ENCODE measurements at regions not wholly inside any gene's neighbourhood (a gene's known extent, or its start where the extent isn't known, plus 50 kb on each side); places are given as distances from the start of the nearest gene placed in this dataset.

- TF ChIP-seq NR2C1 (IDR thresholded peaks at IDR 0.05) = no peak
- peak; percentile 41; the same call in 1 of the 2 replicates for TF ChIP-seq NR2C1 (tag; IDR thresholded peaks at IDR 0.05)
- TF ChIP-seq, protein P1, sequence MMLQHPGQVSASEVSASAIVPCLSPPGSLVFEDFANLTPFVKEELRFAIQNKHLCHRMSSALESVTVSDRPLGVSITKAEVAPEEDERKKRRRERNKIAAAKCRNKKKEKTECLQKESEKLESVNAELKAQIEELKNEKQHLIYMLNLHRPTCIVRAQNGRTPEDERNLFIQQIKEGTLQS (IDR thresholded peaks at IDR 0.05) = peak; percentile 96
- TF ChIP-seq, protein P1 (CRISPR knock-in tag; conservative IDR thresholded peaks at IDR 0.05) = no peak
- no peak for TF ChIP-seq ETS2 (tag; IDR thresholded peaks at IDR 0.05; ENCODE audit: borderline replicate concordance, poor library complexity, severe bottlenecking)
- peak; percentile 31; the same call in 1 of the 2 replicates for TF ChIP-seq EP300 (IDR thresholded peaks at IDR 0.05; ENCODE audit: low read length)
- TF ChIP-seq TEAD4 (IDR thresholded peaks at IDR 0.05; ENCODE audit: low read length) = no peak
- no peak for TF ChIP-seq TEAD4 (CRISPR knock-in tag; IDR thresholded peaks at IDR 0.05; ENCODE audit: borderline replicate concordance)
- TF ChIP-seq ZNF589 (CRISPR knock-in tag; IDR thresholded peaks at IDR 0.05; ENCODE audit: low read depth) = peak; percentile 46; the same call in 1 of the 2 replicates
- TF ChIP-seq, protein P2, sequence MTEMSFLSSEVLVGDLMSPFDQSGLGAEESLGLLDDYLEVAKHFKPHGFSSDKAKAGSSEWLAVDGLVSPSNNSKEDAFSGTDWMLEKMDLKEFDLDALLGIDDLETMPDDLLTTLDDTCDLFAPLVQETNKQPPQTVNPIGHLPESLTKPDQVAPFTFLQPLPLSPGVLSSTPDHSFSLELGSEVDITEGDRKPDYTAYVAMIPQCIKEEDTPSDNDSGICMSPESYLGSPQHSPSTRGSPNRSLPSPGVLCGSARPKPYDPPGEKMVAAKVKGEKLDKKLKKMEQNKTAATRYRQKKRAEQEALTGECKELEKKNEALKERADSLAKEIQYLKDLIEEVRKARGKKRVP (CRISPR knock-in tag; IDR thresholded peaks at IDR 0.05) = peak; percentile 79
- TF ChIP-seq RFX7 (CRISPR knock-in tag; IDR thresholded peaks at IDR 0.05) = no peak
- TF ChIP-seq CEBPG (CRISPR knock-in tag; IDR thresholded peaks at IDR 0.05) = peak; percentile 81
- TF ChIP-seq CEBPG (tag; conservative IDR thresholded peaks at IDR 0.05 in 1 of 2, IDR thresholded peaks at IDR 0.05 in 1 of 2) = peak; percentile 91 to 94
- peak; percentile 48; the same call in 1 of the 2 replicates for TF ChIP-seq CEBPB (tag; IDR thresholded peaks at IDR 0.05)
- no peak for TF ChIP-seq CHCHD3 (CRISPR knock-in tag; IDR thresholded peaks at IDR 0.05)
- no peak for TF ChIP-seq HDAC6 (IDR thresholded peaks at IDR 0.05; ENCODE audit: low read depth, low read length)
- TF ChIP-seq ZNF175 (CRISPR knock-in tag; IDR thresholded peaks at IDR 0.05; ENCODE audit: low read depth) = 0 out of 2 replicates have a peak, but pooled peaks have one; percentile 33
- TF ChIP-seq L3MBTL2 (IDR thresholded peaks at IDR 0.05) = 0 out of 2 replicates have a peak, but pooled peaks have one; percentile 11
- TF ChIP-seq NCOA6 (IDR thresholded peaks at IDR 0.05) = no peak
Measured at GRCh38 chr18:46265196-46266156, 161.3 kb downstream of the HAUS1 start (continued).
